Transverse colon (tissue), 3 donors: ENCODE measurements at regions not wholly inside any gene's neighbourhood (a gene's known extent, or its start where the extent isn't known, plus 50 kb on each side); places are given as distances from the start of the nearest gene placed in this dataset.

Experiments used
- POLR2A ChIP-seq: fragments of 450-650 bp; IDR thresholded peaks from one replicate; pipeline ENCODE4 v1.6.1; 2016; ENCODE audit warnings: antibody characterized with exemption, mild to moderate bottlenecking, moderate library complexity
- TF ChIP-seq, protein P1 (sequence below), 5 experiments: fragments of 200-600 bp in 3 of 5; fragments of 450-650 bp in 2 of 5; sonication (generic) in 3 of 5; IDR thresholded peaks; 1 replicate in 2 of 5; 2 replicates in 3 of 5; pipeline ENCODE4 v1.5.1; 2016 to 2017; ENCODE audit warnings: antibody characterized with exemption in 5 of 5, inconsistent platforms in 3 of 5, mild to moderate bottlenecking in 2 of 5, moderate library complexity in 1 of 5

DNA sequence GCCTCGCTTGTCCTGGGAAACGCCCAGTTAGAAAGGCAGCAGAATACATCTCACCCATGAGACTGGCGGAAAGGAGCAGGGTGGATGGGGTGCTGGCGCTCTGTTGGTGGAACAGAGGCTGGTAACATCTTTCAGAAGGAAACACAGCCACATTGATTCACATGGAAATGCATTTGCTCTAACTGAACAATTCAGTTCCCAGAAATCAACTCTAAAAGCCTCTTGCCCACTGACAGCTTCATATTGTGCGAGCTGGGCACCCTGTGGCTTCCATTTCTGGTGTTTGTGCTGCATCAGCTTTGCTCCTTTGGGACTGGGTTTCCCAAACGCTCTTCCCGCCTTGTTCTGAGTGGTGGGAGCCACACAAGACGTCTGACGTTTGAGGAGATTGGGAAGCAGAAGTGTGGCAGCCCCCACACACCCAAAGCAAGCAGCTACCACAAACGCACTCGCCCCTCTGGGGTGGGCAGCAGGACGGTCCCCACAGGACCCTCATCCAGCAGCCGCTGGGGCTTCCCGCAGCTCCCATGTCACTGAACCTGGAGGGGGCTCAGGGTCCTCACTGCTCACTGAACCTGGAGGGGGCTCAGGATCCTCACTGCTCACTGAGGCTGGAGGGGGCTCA is 229.5 kb downstream of the ERMARD start:
- TF ChIP-seq, protein P1, sequence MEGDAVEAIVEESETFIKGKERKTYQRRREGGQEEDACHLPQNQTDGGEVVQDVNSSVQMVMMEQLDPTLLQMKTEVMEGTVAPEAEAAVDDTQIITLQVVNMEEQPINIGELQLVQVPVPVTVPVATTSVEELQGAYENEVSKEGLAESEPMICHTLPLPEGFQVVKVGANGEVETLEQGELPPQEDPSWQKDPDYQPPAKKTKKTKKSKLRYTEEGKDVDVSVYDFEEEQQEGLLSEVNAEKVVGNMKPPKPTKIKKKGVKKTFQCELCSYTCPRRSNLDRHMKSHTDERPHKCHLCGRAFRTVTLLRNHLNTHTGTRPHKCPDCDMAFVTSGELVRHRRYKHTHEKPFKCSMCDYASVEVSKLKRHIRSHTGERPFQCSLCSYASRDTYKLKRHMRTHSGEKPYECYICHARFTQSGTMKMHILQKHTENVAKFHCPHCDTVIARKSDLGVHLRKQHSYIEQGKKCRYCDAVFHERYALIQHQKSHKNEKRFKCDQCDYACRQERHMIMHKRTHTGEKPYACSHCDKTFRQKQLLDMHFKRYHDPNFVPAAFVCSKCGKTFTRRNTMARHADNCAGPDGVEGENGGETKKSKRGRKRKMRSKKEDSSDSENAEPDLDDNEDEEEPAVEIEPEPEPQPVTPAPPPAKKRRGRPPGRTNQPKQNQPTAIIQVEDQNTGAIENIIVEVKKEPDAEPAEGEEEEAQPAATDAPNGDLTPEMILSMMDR (IDR thresholded peaks at IDR 0.05): no peak
- TF ChIP-seq POLR2A: no peak
